ENCODE measurements at regions not wholly inside any gene's neighbourhood (a gene's known extent, or its start where the extent isn't known, plus 50 kb on each side); places are given as distances from the start of the nearest gene placed in this dataset.

DNA sequence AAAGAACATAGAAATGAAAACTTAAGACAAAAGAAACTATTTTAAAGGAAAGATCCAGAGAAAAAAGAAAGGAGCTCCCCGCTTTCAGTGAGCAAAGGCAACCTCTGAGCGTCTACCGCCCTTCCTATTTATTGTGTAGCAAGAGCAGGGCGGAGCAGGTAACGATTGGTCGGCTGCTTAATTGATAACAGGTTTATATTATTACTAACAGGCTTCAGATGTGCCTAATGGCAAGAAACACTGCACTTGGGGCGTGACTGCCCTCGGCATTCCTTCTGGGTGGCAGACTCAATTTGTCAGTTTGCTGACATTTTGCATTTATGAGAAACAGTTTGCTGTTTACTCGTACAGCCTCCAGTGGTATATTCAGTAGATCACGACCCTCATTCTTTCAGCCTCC lies 482.7 kb upstream of the C9orf72 start:
- H3K36me3 ChIP-seq (replicated peaks; ENCODE audit: low read depth, low read length), result no peaks in the 10 kb centered on the region
- no peaks in the 10 kb centered on the region for H4K20me1 ChIP-seq (ENCODE audit: insufficient read depth, low read length)
- no peaks in the 10 kb centered on the region for H3K9me3 ChIP-seq (ENCODE audit: insufficient read depth, low read length)
- H3K27me3 ChIP-seq (ENCODE audit: low read depth, low read length), result no peaks in the 10 kb centered on the region
- no peak overlapping the region for H3K27ac ChIP-seq (ENCODE audit: low read length)
- H3K4me3 ChIP-seq (ENCODE audit: low read length), result no peak overlapping the region
- no peaks in the 10 kb centered on the region for H3K79me2 ChIP-seq (ENCODE audit: low read length)
- no peak overlapping the region for H2AFZ ChIP-seq (ENCODE audit: low read depth, low read length)
- H3K9ac ChIP-seq (ENCODE audit: low read length), result no peak overlapping the region
- no peak overlapping the region for H3K4me2 ChIP-seq (ENCODE audit: low read length)
- TF ChIP-seq CTCF (IDR thresholded peaks at IDR 0.05; ENCODE audit: low read depth, low read length), result no peak
- no peak for TF ChIP-seq EZH2phosphoT487 (IDR thresholded peaks at IDR 0.05; ENCODE audit: low read depth)
- no peaks in the 10 kb centered on the region for H3K4me1 ChIP-seq (ENCODE audit: low read length)

- Histone ChIP-seq H3K9me3 (ENCODE audit: insufficient read depth, low read length) (no peaks in the 10 kb centered on the region), H2AFZ (ENCODE audit: low read depth, low read length) (no peak overlapping the region), H3K27ac (ENCODE audit: low read length) (no peak overlapping the region), H3K27me3 (ENCODE audit: low read depth, low read length) (no peaks in the 10 kb centered on the region), H4K20me1 (ENCODE audit: insufficient read depth, low read length) (no peaks in the 10 kb centered on the region), H3K79me2 (ENCODE audit: low read length) (no peaks in the 10 kb centered on the region), H3K4me3 (ENCODE audit: low read length) (no peak overlapping the region), H3K4me2 (ENCODE audit: low read length) (no peak overlapping the region), H3K4me1 (ENCODE audit: low read length) (no peaks in the 10 kb centered on the region), H3K9ac (ENCODE audit: low read length) (no peak overlapping the region), H3K36me3 (replicated peaks; ENCODE audit: low read depth, low read length) (no peaks in the 10 kb centered on the region)
- no peak for TF ChIP-seq CTCF (IDR thresholded peaks at IDR 0.05; ENCODE audit: low read depth, low read length)
- TF ChIP-seq EZH2phosphoT487 (IDR thresholded peaks at IDR 0.05; ENCODE audit: low read depth), result no peak
Measured at GRCh38 chr9:28056466-28056865, 483.2 kb upstream of the C9orf72 start.

DNA sequence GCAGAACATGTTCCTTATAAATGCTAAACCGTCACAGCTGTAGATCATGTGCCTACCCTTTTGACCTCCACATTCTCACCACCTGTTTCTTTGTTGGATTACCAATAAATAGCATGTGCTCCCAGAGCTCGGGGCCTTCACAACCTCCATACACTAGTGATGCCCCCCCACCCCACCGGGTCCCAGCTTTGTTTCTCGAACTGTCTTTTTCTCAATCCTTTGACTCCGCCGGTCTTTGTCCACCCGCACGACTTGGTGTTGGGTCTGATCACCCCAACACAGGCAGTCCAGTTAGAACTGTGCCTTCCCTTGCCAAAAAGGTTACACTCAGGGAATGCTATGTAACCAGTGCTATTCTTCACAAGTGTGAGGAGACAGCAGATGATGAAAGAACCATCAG lies 485.9 kb upstream of the C9orf72 start:
- no peak overlapping the region for H3K4me2 ChIP-seq (ENCODE audit: low read length)
- H3K4me3 ChIP-seq (ENCODE audit: low read length), result no peak overlapping the region
- H3K36me3 ChIP-seq (replicated peaks; ENCODE audit: low read depth, low read length), result no peaks in the 10 kb centered on the region
- H3K79me2 ChIP-seq (ENCODE audit: low read length), result no peaks in the 10 kb centered on the region
- H3K9me3 ChIP-seq (ENCODE audit: insufficient read depth, low read length), result no peaks in the 10 kb centered on the region
- no peak overlapping the region for H3K9ac ChIP-seq (ENCODE audit: low read length)
- no peak overlapping the region for H3K27ac ChIP-seq (ENCODE audit: low read length)
- no peak for TF ChIP-seq CTCF (IDR thresholded peaks at IDR 0.05; ENCODE audit: low read depth, low read length)
- TF ChIP-seq EZH2phosphoT487 (IDR thresholded peaks at IDR 0.05; ENCODE audit: low read depth), result no peak
- H2AFZ ChIP-seq (ENCODE audit: low read depth, low read length), result no peak overlapping the region
- no peaks in the 10 kb centered on the region for H3K27me3 ChIP-seq (ENCODE audit: low read depth, low read length)
- no peaks in the 10 kb centered on the region for H4K20me1 ChIP-seq (ENCODE audit: insufficient read depth, low read length)
- H3K4me1 ChIP-seq (ENCODE audit: low read length), result no peaks in the 10 kb centered on the region

DNA sequence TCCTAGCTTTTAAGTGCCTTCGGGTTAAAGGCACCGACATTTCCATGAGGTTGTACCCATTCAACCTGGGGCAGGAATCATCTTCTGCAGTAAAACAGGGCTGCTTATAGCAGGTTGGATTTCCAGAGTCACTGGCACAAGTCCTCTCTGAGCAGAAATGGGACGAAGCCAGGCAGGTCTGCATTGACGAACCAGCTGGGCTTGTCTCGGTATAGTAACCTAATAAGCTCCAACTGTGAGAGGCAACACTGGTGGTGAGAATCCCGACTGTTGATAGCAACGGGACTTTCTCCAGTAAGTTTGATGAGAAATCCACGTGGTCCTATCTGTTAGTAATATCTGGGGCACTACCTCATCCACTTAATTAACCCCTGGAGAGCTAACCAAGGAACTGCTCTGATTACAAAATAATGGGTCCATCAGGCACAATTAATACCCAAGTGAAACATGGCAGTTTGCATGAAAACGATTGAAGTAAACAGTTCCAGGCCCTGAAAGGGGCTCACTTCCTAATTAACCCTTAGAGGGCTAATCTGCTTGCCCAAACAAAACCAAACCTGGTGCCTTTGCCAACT lies 491.0 kb upstream of the C9orf72 start:
- H3K4me2 ChIP-seq (ENCODE audit: low read length), result no peak overlapping the region
- H3K36me3 ChIP-seq (replicated peaks; ENCODE audit: low read depth, low read length), result no peaks in the 10 kb centered on the region
- no peaks in the 10 kb centered on the region for H3K79me2 ChIP-seq (ENCODE audit: low read length)
- H3K4me3 ChIP-seq (ENCODE audit: low read length), result no peak overlapping the region
- no peaks in the 10 kb centered on the region for H4K20me1 ChIP-seq (ENCODE audit: insufficient read depth, low read length)
- no peak overlapping the region; the same call in 1 of the 2 replicates for H2AFZ ChIP-seq (ENCODE audit: low read depth, low read length)
- no peak for TF ChIP-seq EZH2phosphoT487 (IDR thresholded peaks at IDR 0.05; ENCODE audit: low read depth)
- TF ChIP-seq CTCF (IDR thresholded peaks at IDR 0.05; ENCODE audit: low read depth, low read length), result no peak
- H3K27me3 ChIP-seq (ENCODE audit: low read depth, low read length), result no peaks in the 10 kb centered on the region
- no peak overlapping the region for H3K27ac ChIP-seq (ENCODE audit: low read length)
- no peaks in the 10 kb centered on the region for H3K4me1 ChIP-seq (ENCODE audit: low read length)
- H3K9me3 ChIP-seq (ENCODE audit: insufficient read depth, low read length), result no peaks in the 10 kb centered on the region
- H3K9ac ChIP-seq (ENCODE audit: low read length), result no peak overlapping the region
